Panc1 (cell line): ENCODE measurements at regions not wholly inside any gene's neighbourhood (a gene's known extent, or its start where the extent isn't known, plus 50 kb on each side); places are given as distances from the start of the nearest gene placed in this dataset.

ENCODE experiments used
- CTCF ChIP-seq: fragments of 450-650 bp; IDR thresholded peaks from 2 replicates; pipeline ENCODE4 v1.5.1; 2017; ENCODE audit warnings: mild to moderate bottlenecking
- POLR2AphosphoS5 ChIP-seq: IDR thresholded peaks from 2 replicates; pipeline ENCODE4 v1.6.1; 2012; ENCODE audit warnings: mild to moderate bottlenecking, low read depth, low read length, moderate library complexity

- TF ChIP-seq CTCF: no peak
- TF ChIP-seq POLR2AphosphoS5: no peak
These were observed 187.0 kb downstream of the AASDH start for GRCh38 chr4:56200275-56200674.
